NCI-H748 (cell line): ENCODE measurements at regions not wholly inside any gene's neighbourhood (a gene's known extent, or its start where the extent isn't known, plus 50 kb on each side); places are given as distances from the start of the nearest gene placed in this dataset.
"Not testable (repeated sequence)": the region's sequence is repeated elsewhere in the genome, so short reads cannot be mapped to it uniquely, and the experiment has no call there.

Experiments used
- DNase-seq: peaks from one replicate; lab custom pipeline; 2025; ENCODE audit not compliant: unreplicated experiment; lab: John Stamatoyannopoulos, UW

- no peak for DNase-seq
Measured at GRCh38 chr1:198809247-198809646, 170.4 kb downstream of the PTPRC start.

GRCh38 chr1:198811449-198811848 lies 172.6 kb downstream of the PTPRC start:
- no peak for DNase-seq

- DNase-seq = no peak
Measured at GRCh38 chr1:198823626-198824025, 184.8 kb downstream of the PTPRC start.

- no peak for DNase-seq
Measured at GRCh38 chr1:198825254-198825653, 186.4 kb downstream of the PTPRC start.

GRCh38 chr1:198829356-198829755 lies 190.5 kb downstream of the PTPRC start:
- DNase-seq = no peak

- DNase-seq = no peak
Measured at GRCh38 chr1:198829944-198830343, 191.1 kb downstream of the PTPRC start.

GRCh38 chr1:198830412-198830811 lies 191.6 kb downstream of the PTPRC start:
- DNase-seq = no peak

GRCh38 chr1:198833706-198834503 lies 195.1 kb downstream of the PTPRC start:
- no peak for DNase-seq

- no peak for DNase-seq
Measured at GRCh38 chr1:198837278-198838021, 198.6 kb downstream of the PTPRC start.

GRCh38 chr1:198838022-198838342 lies 199.1 kb downstream of the PTPRC start:
- no peak for DNase-seq

GRCh38 chr1:198841477-198841876 lies 202.6 kb downstream of the PTPRC start:
- DNase-seq = no peak

- DNase-seq = no peak
Measured at GRCh38 chr1:198842686-198843085, 203.8 kb downstream of the PTPRC start.

- DNase-seq = no peak
Measured at GRCh38 chr1:198845271-198845670, 206.4 kb downstream of the PTPRC start.

GRCh38 chr1:198845851-198846250 lies 207.0 kb downstream of the PTPRC start:
- DNase-seq = no peak

GRCh38 chr1:198846556-198846955 lies 207.7 kb downstream of the PTPRC start:
- DNase-seq = no peak

GRCh38 chr1:198848206-198848605 lies 209.4 kb downstream of the PTPRC start:
- DNase-seq = no peak

- DNase-seq = peak; percentile 19
Measured at GRCh38 chr1:198848649-198849048, 209.8 kb downstream of the PTPRC start.

- no peak for DNase-seq
Measured at GRCh38 chr1:198849093-198849492, 210.3 kb downstream of the PTPRC start.

GRCh38 chr1:198850196-198850595 lies 211.4 kb downstream of the PTPRC start:
- no peak for DNase-seq

- DNase-seq = not testable (repeated sequence)
Measured at GRCh38 chr1:198850966-198851365, 212.1 kb downstream of the PTPRC start.

- no peak for DNase-seq
Measured at GRCh38 chr1:198856601-198857000, 217.8 kb downstream of the PTPRC start.

GRCh38 chr1:198858033-198858432 lies 219.2 kb downstream of the PTPRC start:
- DNase-seq = no peak
